Renal cortical epithelial cell (primary cell): ENCODE measurements at regions not wholly inside any gene's neighbourhood (a gene's known extent, or its start where the extent isn't known, plus 50 kb on each side); places are given as distances from the start of the nearest gene placed in this dataset.
A peak's percentile ranks its signal among the peaks of the same experiment; 100 is the strongest.

Source experiments
- DNase-seq: peaks from one replicate; pipeline ENCODE4 v3.0.0-alpha.2; 2011; ENCODE audit warnings: low read depth

DNA sequence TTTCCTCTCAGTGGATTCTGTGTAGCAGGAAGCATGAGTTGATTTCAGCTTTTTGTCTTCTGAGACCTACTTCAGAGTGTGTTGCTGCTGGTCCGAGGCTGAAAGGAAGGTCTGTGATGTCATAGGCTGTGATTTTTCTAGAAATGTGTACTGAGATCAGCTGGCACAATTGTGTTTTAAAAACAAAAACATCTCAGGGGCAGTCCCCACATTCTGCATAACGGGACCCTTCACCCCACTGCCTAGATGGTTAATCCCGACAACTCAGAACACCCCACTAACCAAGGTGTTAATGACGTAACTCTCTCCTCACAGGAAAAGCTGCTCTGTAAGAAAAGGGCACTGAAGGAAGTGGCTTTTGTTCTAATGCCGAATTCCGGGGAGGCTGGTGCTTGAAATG, 59.8 kb upstream of the PPP2R5A start:
- no peak for DNase-seq

DNA sequence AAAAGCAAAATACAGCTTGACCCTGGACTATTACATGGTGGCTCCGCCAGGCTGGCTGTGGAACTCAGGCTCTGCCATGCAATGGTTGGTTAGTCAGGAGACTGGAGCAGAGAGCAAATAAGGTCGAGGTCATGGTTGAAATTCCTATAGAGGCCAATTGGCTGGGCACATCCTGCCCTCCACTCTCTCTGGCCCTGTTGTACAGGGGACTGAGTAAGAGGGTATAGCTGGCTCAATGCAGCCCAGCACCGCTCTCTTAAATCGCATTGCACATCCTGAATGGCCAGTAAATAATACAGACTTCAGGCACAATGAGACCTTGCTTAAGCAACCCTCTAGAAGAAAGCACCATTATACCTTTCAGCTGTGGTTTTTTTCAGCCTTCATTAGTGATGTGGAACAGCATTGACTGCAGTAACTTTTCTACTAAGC, 59.3 kb upstream of the PPP2R5A start:
- DNase-seq, result peak; percentile 93

- DNase-seq, result no peak
Measured at GRCh38 chr1:212226467-212226866, 58.7 kb upstream of the PPP2R5A start.

- DNase-seq, result no peak
Measured at GRCh38 chr1:212228076-212228475, 57.1 kb upstream of the PPP2R5A start.

DNA sequence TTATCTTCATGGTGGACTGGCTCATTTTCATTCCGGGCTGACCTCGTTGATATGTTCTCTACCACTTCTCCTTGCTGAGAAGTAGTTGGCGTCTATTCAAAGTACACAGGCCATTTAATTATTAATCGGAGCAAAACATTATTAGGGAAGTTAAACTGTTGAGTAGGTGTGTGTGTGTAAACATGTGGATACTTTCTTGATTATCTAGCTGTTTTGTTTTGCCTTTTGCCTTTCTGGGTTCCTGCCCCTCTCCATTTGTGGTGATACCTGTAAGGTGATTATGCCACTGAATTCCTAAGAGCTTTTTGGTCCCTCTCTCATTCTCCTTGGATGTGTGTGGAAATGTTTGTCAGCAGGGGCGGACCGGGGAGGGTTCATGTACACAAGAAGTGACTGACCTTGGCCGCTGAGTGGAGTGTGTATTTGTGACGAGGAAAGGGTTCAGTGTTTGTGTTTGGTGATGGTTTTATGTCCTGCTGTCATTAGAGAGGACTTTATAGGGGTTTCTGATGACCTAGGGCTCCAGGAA, 56.6 kb upstream of the PPP2R5A start:
- peak; percentile 96 for DNase-seq

GRCh38 chr1:212229654-212230053, 55.6 kb upstream of the PPP2R5A start:
- DNase-seq, result peak; percentile 70

DNA sequence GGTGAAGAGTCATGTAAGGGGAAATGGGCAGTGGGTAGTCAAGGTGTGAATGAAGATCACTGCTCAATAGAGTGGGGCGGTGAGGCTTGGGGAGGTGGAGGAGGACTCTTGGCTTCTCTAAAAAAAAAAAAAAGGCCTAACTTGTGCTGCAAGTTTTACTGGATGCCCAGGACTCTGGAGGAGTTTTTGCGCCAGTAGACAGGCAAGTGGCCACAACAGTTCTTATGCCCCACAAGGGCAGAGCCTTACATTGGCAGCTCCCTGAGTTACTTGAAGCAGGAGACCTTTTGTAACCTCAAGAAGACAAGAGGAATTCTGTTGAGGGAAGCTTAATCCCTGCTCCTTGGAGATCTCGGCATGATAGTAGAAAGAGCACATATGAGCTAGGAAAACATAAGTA, 54.9 kb upstream of the PPP2R5A start:
- no peak for DNase-seq

DNA sequence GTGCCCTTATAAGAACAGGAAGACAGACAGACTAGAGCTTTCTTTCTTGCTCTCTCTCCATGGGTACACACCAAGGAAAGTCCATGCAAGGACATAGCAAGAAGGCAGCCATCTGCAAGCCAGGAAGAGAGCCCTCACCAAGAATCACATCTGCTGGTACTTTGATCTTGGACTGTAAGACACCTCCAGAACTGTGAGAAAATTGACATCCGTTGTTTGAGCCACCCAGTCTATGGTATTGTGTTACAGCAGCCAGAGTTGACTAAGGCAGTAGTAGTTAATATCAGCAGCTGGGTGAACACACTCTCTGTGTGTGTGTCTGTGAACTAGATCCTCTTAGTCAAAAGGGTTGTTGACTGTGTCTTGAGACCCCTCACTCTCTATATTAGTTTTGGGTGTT, 53.8 kb upstream of the PPP2R5A start:
- no peak for DNase-seq

GRCh38 chr1:212232090-212232489, 53.1 kb upstream of the PPP2R5A start:
- no peak for DNase-seq

DNA sequence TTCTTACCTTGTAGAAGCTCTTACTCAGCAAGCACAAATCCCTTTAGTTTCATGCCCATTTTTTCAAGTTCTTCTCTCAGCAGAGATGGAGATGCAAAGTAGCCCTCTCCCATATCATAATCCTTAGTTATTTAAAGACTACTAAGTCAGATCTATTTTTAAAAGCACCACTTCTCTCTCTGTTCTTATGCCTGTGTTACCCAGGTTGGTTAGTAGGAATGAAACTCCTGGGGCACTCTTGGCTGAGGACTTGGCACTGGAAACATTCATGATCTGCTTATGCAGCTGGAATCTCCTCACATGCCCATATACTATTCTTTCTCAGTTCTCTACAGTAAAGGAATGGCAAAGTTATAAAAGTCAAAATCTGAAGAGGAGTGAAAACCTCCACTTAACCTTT, 51.9 kb upstream of the PPP2R5A start:
- no peak for DNase-seq

DNA sequence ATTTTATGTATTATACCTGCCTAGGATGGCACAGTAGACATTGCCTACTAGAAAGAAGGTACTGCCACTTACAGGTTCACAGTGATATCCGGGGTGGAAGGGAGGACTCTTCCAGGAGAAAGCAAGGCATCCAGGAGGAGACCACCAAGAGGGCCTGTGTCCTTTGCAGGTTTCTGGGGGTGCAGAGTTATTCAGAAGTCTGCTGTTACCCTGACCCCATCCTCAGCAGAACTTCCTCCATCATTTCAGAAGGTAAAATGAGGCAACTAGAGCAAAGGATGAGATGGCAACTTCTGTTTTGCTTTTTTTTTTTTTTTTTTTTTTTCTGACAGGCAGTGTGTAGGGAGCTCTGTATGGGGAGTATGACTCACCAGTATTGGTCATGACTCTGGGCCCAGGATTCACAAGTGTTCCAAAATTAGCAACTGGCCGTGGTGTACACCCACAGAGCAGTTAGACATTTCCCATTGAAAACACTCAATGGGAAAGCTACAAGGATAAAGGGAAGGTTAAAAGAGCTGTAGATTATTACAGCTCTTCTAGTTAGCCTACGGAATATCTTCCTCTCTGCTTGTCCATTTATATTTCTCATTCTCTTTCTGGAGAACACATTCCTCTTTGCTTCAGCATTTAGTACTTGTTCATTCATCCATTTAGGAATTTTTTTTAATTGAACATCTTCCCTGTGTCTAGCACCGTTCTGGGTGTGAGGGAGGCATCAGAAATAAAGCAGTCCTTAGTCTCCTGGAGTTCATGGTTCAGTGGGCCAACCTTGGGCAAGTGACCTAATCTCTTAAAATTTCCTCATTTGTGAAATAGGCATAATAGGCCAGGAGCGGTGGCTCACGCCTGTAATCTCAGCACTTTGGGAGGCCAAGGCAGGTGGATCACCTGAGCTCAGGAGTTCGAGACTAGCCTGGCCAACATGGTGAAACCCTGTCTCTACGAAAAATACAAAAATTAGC, 50.5 kb upstream of the PPP2R5A start:
- peak; percentile 99 for DNase-seq
